ENCODE measurements at regions not wholly inside any gene's neighbourhood (a gene's known extent, or its start where the extent isn't known, plus 50 kb on each side); places are given as distances from the start of the nearest gene placed in this dataset.

GRCh38 chr9:81391457-81391825, 297.9 kb downstream of the TLE1 start:
- no peak for DNase-seq (ENCODE audit: low read depth in 4 of 4, low spot score in 1 of 4)

DNA sequence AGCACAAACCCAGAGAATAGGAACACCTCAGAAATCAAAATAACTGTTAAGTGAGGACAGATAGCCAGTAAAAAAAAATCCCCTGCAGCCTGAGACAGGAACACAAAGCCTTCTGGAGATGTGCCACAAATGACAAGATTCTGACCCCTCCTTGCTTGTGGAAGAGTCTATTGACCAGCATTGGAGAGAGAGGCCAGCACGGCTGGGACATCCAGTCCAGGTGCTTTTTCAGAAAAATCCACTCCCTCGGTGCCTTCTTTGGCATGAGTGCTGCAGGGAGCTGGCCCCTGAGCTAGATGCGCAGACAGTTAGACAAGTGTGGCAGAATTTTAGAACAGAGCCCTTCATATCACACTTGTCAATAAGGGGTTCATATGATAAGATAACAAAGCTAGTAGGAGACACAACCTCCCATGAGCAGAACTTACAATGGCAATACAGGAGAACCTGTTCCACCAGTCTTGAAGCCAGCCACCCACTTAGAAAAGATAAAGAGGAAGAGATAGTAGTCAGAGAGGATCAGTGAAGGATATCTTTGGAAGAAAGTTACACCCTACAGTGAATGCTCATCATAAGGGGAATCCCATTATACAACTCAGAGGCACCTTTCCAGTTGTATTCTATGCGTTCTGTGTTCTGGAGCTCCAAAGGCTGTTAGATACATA, 298.4 kb downstream of the TLE1 start:
- no peak for DNase-seq (ENCODE audit: low read depth in 4 of 4, low spot score in 1 of 4)

DNA sequence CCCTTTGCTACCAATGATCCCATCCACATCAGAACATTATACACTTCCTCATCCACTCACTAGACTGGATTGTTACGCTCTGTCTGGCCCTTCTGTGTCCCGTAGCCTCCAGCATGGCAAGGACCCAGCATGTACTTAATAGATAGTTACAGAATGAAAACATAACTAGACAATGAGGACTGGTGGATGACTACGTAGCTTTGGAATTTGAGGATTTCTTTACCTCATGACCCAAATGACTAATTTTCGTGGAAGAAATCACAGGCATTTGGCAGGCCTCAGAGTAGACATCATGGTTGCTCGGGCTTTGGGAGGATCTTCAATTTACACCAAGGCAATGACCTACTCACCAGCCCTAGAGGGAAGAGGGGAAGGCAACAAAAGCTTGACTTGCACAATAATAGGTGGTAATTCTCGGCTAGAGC, 299.8 kb downstream of the TLE1 start:
- no peak for DNase-seq (ENCODE audit: low read depth in 4 of 4, low spot score in 1 of 4)

DNA sequence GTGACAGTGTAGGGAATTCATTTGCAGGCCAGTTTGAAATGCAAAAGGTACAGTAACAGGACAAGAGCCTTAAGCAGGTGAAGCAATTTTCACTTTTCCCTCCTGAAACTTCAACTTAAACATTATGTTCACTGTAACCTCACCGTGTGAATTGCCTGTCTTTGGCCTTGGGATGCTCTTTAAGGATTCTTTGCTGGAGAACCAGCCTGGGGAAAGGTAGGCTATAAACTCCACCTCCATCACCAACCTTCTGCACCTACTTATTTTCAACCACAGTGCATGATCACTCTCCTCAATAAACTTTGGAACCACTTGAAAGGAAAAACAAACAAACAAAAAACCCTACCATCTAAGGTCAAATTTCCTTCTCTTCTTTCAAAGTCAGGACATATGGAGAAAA, 300.5 kb downstream of the TLE1 start:
- no peak for DNase-seq (ENCODE audit: low read depth in 4 of 4, low spot score in 1 of 4)

- DNase-seq (ENCODE audit: low read depth in 4 of 4, low spot score in 1 of 4), result no peak
Observed at GRCh38 chr9:81387360-81388106, 301.8 kb downstream of the TLE1 start.

DNA sequence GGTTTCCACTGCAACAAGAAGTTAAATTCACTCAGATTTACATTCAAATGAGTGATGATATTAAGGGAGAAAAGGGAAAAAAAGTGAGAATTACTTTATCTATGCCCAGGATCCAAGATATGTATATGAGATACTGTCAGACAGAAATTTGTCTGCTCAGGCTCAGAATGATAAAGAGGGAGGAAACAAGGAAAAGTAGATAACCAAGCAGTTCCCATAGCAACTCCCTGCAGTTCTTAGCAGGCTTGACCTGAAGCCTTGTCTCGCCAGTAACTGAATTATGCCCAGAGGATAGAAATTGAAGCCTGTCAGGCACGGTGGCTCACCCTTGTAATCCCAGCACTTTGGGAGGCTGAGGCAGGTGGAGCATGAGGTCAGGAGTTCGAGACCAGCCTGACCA, 304.4 kb downstream of the TLE1 start:
- DNase-seq (ENCODE audit: low read depth in 4 of 4, low spot score in 1 of 4), result no peak

DNA sequence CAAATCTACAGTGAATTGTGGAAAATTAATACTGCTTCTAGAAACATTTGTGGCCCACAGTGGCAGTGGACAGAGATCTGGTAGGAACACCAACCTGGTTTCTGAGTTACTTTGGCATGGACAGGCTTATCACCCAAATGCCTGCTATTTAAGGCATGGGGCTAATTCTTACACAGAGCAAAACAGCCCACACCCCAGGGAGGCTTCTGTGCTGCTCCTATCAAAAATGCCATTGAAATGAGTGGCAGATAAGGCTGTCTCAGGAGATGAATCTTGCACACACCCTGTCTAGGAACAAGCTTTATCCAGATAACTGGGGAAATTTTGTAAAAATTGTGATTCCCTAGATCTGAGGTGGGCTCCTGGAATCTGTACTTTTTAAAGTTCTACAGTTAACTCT, 307.1 kb downstream of the TLE1 start:
- DNase-seq (ENCODE audit: low read depth in 4 of 4, low spot score in 1 of 4), result no peak

- no peak for DNase-seq (ENCODE audit: low read depth in 4 of 4, low spot score in 1 of 4)
Observed at GRCh38 chr9:81381694-81382093, 307.7 kb downstream of the TLE1 start.

DNA sequence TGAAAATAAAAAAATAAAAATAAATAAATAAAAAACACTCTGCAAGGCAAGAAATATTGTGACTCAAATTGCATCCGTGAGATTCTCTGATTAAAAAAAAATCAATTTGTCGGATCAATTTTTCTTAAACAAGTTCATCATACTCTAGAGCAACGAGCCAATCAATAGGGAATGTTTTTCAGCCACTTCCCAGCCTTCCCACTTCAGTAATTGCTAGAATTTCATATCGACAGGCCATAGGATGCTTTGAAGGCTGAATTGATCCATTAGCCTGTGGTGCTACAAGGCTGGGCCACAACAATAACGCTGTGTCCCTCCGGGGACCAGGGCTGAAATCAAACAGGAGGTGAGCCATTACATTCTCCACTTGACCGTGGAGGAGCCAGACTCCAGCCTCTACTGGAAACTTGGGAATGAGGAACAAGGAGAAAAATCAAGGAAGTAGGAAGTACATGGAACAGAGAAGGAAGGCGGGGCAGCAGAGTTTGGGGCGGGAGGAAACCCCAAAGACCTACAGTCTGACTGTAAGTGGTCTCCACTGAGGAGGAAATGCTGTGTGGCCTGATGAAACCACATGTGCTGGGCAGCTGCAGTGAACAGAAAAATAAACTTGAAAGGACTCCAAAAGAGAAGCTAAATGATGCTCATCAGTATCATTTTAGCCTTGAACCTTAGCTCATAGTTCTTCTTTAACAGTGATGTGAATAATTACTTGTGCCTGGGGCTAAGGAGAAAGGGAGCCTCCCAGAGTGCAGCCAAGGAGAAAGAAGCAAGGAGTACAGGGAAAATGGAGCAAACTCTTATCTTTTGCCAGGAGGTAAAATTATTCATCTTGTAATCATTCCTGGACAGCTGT, 308.6 kb downstream of the TLE1 start:
- DNase-seq (ENCODE audit: low read depth in 4 of 4, low spot score in 1 of 4), result no peak

GRCh38 chr9:81379655-81380054, 309.7 kb downstream of the TLE1 start:
- DNase-seq (ENCODE audit: low read depth in 4 of 4, low spot score in 1 of 4), result no peak

DNA sequence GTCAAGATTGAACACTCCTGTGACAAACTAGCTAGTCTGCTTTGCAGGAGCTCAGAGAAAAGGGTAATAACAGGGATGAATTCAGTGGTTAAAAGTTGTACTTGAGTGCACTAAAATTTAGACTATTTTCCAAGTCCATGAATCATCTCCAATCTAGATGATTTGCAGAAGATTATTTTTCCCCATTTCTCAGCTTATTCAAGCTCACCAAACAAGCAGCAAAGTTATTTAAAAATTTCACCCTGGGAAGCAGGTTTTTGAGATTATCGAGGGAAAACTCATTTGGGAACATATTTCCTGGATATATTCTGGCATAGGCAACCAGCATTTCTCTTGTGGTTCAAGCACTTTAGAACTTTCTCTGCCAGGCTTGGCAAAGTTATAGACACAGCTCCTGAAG, 311.4 kb downstream of the TLE1 start:
- no peak for DNase-seq (ENCODE audit: low read depth in 4 of 4, low spot score in 1 of 4)

DNA sequence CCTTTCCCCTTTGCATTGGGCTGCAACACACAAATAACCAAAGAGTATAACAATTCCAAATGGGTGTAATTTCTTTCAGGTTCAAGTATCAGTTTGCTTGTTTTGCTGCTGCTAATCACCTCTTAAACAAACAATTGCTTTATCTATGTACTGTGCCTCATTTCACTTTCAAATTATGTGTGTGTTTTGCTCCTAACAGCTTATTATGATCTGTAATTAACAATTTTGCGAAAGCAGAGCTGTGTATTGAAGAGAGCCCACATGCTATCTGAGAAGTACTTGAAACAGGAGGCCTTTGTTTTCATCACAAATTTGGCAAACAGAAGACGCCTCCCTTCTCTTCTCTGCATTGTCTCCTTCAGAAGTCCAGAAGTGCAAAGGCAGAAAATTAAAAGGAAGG, 312.0 kb downstream of the TLE1 start:
- DNase-seq (ENCODE audit: low read depth in 4 of 4, low spot score in 1 of 4), result no peak

DNA sequence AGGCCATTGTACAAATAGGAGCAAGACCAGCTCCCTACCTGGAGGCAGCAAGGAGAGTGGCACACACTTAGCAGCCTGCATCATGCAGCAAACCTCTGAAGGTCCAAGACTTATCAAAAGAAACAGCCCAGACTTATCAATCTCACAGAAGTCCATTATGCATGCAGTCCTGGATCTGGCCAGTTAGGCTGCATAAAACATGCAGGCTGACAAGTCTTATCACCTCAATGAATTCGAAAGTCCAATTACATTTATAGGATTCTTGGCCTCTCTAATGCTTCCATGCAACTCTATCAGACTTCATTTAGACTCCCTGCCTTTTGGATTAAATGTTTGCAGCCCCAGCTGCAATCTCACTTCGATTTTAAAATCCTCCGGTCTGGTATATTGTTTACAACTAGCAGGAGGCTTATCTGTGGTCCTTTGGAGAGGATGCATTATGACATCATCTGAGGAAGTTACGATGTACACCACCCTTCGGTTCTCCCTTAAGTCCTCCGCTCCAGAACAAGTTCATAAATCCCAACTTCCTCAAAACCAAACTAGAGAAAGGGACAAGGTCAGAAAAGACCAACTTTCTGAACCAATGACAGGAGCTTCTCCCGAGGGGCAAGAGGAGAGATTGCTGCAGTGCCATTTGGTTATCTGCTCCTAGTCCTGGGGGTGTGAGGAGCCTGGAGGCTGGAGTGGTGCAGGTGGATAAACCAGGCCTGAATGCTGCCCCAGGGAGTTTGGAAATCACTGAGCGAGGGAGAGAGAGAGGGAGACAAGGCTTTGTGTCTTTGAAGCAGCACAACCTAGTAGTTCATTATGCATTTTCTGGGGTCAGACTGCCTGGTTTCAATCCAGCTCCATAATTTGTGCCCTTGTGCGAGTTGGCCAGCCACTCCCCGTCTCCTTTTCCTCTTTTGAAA, 313.9 kb downstream of the TLE1 start:
- DNase-seq (ENCODE audit: low read depth in 4 of 4, low spot score in 1 of 4), result no peak

GRCh38 chr9:81374459-81375186, 314.7 kb downstream of the TLE1 start:
- no peak for DNase-seq (ENCODE audit: low read depth in 4 of 4, low spot score in 1 of 4)

GRCh38 chr9:81373294-81373693, 316.1 kb downstream of the TLE1 start:
- no peak for DNase-seq (ENCODE audit: low read depth in 4 of 4, low spot score in 1 of 4)

- no peak for DNase-seq (ENCODE audit: low read depth in 4 of 4, low spot score in 1 of 4)
Observed at GRCh38 chr9:81372628-81373191, 316.6 kb downstream of the TLE1 start.

- no peak for DNase-seq (ENCODE audit: low read depth in 4 of 4, low spot score in 1 of 4)
Observed at GRCh38 chr9:81371824-81372223, 317.5 kb downstream of the TLE1 start.

- DNase-seq (ENCODE audit: low read depth in 4 of 4, low spot score in 1 of 4), result no peak
Observed at GRCh38 chr9:81370650-81371049, 318.7 kb downstream of the TLE1 start.

DNA sequence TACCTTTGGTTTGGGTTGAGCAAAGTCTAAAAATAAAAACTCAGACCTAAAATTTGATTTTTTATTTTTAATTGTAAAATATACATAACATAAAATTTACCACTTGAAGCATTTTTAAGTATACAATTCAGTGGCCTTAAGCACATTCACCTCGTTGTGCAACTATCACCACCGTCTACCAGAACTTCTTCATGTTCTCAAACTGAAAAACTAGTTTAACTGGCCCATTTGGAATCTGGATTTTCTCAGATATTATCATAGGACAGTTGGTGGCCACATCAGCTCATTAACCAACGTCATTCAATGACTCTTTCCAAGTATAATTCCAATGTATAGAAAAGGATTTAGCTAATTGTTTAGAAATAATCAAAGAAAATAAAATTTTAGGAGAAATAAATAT, 319.3 kb downstream of the TLE1 start:
- DNase-seq (ENCODE audit: low read depth in 4 of 4, low spot score in 1 of 4), result no peak

GRCh38 chr9:81369121-81369520, 320.2 kb downstream of the TLE1 start:
- DNase-seq (ENCODE audit: low read depth in 4 of 4, low spot score in 1 of 4), result no peak
